H9 (cell line): ENCODE measurements at regions not wholly inside any gene's neighbourhood (a gene's known extent, or its start where the extent isn't known, plus 50 kb on each side); places are given as distances from the start of the nearest gene placed in this dataset.

Experiments
- DNase-seq: peaks from one replicate; pipeline ENCODE4 v3.0.0-alpha.2; 2017
- H2AFZ ChIP-seq: one replicate; pipeline ENCODE4 v1.6.1; 2013; ENCODE audit warnings: mild to moderate bottlenecking, low read length, control low read depth, moderate library complexity
- H2AK5ac ChIP-seq: 2 replicates; pipeline ENCODE4 v1.6.1; 2013; ENCODE audit warnings: low read length, control low read depth, mixed read lengths; ENCODE audit not compliant: insufficient read length
- H2BK120ac ChIP-seq: one replicate; pipeline ENCODE4 v1.6.1; 2013; ENCODE audit warnings: low read depth, mild to moderate bottlenecking, low read length, control low read depth, inconsistent platforms; ENCODE audit not compliant: poor library complexity, severe bottlenecking
- H2BK12ac ChIP-seq: 2 replicates; pipeline ENCODE4 v1.6.1; 2013; ENCODE audit warnings: low read length, control low read depth, mixed read lengths, low read depth; ENCODE audit not compliant: insufficient read length
- H2BK15ac ChIP-seq: 2 replicates; pipeline ENCODE4 v1.6.1; 2013; ENCODE audit warnings: low read depth, low read length, control low read depth
- H2BK20ac ChIP-seq: one replicate; pipeline ENCODE4 v1.6.1; 2013; ENCODE audit warnings: low read depth, mild to moderate bottlenecking, low read length, control low read depth, inconsistent platforms; ENCODE audit not compliant: poor library complexity, severe bottlenecking
- H2BK5ac ChIP-seq: 2 replicates; pipeline ENCODE4 v1.6.1; 2013; ENCODE audit warnings: low read length, control low read depth, mixed read lengths; ENCODE audit not compliant: insufficient read length
- H3K14ac ChIP-seq: 2 replicates; pipeline ENCODE4 v1.6.1; 2013; ENCODE audit warnings: low read length, control low read depth; ENCODE audit not compliant: insufficient read depth
- H3K18ac ChIP-seq: 2 replicates; pipeline ENCODE4 v1.6.1; 2013; ENCODE audit warnings: low read depth, mild to moderate bottlenecking, mixed read lengths, low read length, control low read depth; ENCODE audit not compliant: insufficient read length
- H3K23ac ChIP-seq: 2 replicates; pipeline ENCODE4 v1.6.1; 2013; ENCODE audit warnings: low read length, control low read depth, mixed read lengths, low read depth; ENCODE audit not compliant: insufficient read length
- H3K23me2 ChIP-seq: 2 replicates; pipeline ENCODE4 v1.6.1; 2013; ENCODE audit warnings: low read depth, mild to moderate bottlenecking, mixed read lengths, low read length, control low read depth; ENCODE audit not compliant: insufficient read length, poor library complexity, severe bottlenecking
- H3K27ac ChIP-seq: 2 replicates; pipeline ENCODE4 v1.5.1; 2013; ENCODE audit warnings: low read length, control low read depth, mixed read lengths, low read depth; ENCODE audit not compliant: insufficient read length
- H3K27me3 ChIP-seq: 2 replicates; pipeline ENCODE4 v1.6.1; 2013; ENCODE audit warnings: low read length, control low read depth, inconsistent platforms; ENCODE audit not compliant: insufficient read depth
- H3K4ac ChIP-seq: 2 replicates; pipeline ENCODE4 v1.6.1; 2013; ENCODE audit warnings: low read depth, mild to moderate bottlenecking, control low read depth, inconsistent platforms, low read length, moderate library complexity
- H3K4me1 ChIP-seq: 2 replicates; pipeline ENCODE4 v1.6.1; 2013; ENCODE audit warnings: low read length, control low read depth, inconsistent platforms; ENCODE audit not compliant: insufficient read depth
- H3K4me2 ChIP-seq: 2 replicates; pipeline ENCODE4 v1.6.1; 2013; ENCODE audit warnings: low read length, control low read depth, mixed read lengths; ENCODE audit not compliant: insufficient read length, insufficient read depth
- H3K56ac ChIP-seq: 2 replicates; pipeline ENCODE4 v1.6.1; 2013; ENCODE audit warnings: low read depth, mild to moderate bottlenecking, mixed read lengths, low read length, control low read depth; ENCODE audit not compliant: insufficient read length
- H3K79me1 ChIP-seq: 2 replicates; pipeline ENCODE4 v1.6.1; 2013; ENCODE audit warnings: low read depth, mild to moderate bottlenecking, moderate library complexity, low read length, control low read depth, inconsistent platforms; ENCODE audit not compliant: insufficient read depth, poor library complexity, severe bottlenecking
- H3K79me2 ChIP-seq: 2 replicates; pipeline ENCODE4 v1.6.1; 2013; ENCODE audit warnings: low read length, control low read depth, inconsistent platforms; ENCODE audit not compliant: insufficient read depth
- H3K9ac ChIP-seq: 2 replicates; pipeline ENCODE4 v1.6.1; 2013; ENCODE audit warnings: low read length, control low read depth, mixed read lengths; ENCODE audit not compliant: insufficient read length; ENCODE audit errors: extremely low read depth
- H3K9me3 ChIP-seq: one replicate; pipeline ENCODE4 v1.6.1; 2013; ENCODE audit warnings: low read depth, low read length, inconsistent platforms; ENCODE audit not compliant: control insufficient read depth
- H3T11ph ChIP-seq: one replicate; pipeline ENCODE4 v1.6.1; 2013; ENCODE audit warnings: mild to moderate bottlenecking, low read length, control low read depth, inconsistent platforms
- H4K20me1 ChIP-seq: one replicate; pipeline ENCODE4 v1.6.1; 2013; ENCODE audit not compliant: control insufficient read depth, insufficient read length, insufficient read depth
- H4K5ac ChIP-seq: 2 replicates; pipeline ENCODE4 v1.6.1; 2013; ENCODE audit warnings: low read depth, mild to moderate bottlenecking, mixed read lengths, low read length, control low read depth; ENCODE audit not compliant: insufficient read length
- H4K8ac ChIP-seq: replicated peaks from 2 replicates; pipeline ENCODE4 v1.6.1; 2013; ENCODE audit warnings: low read length, control low read depth, mixed read lengths, low read depth; ENCODE audit not compliant: insufficient read length
- H4K91ac ChIP-seq: 2 replicates; pipeline ENCODE4 v1.6.1; 2013; ENCODE audit warnings: low read depth, mild to moderate bottlenecking, moderate library complexity, mixed read lengths, low read length, control low read depth; ENCODE audit not compliant: insufficient read length
- H3K27ac Mint-ChIP-seq, 3 experiments: 2 replicates in 2 of 3; 3 replicates in 1 of 3; pipeline ENCODE4 v1.8.0; 2020 to 2021; ENCODE audit warnings: mixed read lengths in 3 of 3, mild to moderate bottlenecking in 1 of 3, moderate library complexity in 1 of 3
- H3K27me3 Mint-ChIP-seq: 2 replicates; pipeline ENCODE4 v1.8.0; 2021; ENCODE audit warnings: low read depth, mild to moderate bottlenecking, moderate library complexity, mixed read lengths
- H3K36me3 Mint-ChIP-seq, 3 experiments: 2 replicates in 2 of 3; 3 replicates in 1 of 3; pipeline ENCODE4 v1.8.0; 2020 to 2021; ENCODE audit warnings: low read depth in 3 of 3, mixed read lengths in 3 of 3; ENCODE audit not compliant: insufficient read depth in 1 of 3
- H3K4me1 Mint-ChIP-seq, 2 experiments: 2 replicates each; pipeline ENCODE4 v1.8.0; 2020; ENCODE audit warnings: mixed read lengths in 2 of 2
- H3K4me3 Mint-ChIP-seq, 2 experiments: 2 replicates in 1 of 2; 3 replicates in 1 of 2; pipeline ENCODE4 v1.8.0; 2020 to 2021; ENCODE audit warnings: mild to moderate bottlenecking in 2 of 2, mixed read lengths in 2 of 2, moderate library complexity in 1 of 2
- H3K9me3 Mint-ChIP-seq, 2 experiments: 2 replicates in 1 of 2; 3 replicates in 1 of 2; pipeline ENCODE4 v1.8.0; 2020; ENCODE audit warnings: mild to moderate bottlenecking in 2 of 2, mixed read lengths in 2 of 2, moderate library complexity in 1 of 2
- CTCF ChIP-seq: fragments of 200-600 bp; sonication (generic); conservative IDR thresholded peaks from 3 replicates; pipeline ENCODE4 v1.8.0; 2021; ENCODE audit warnings: antibody characterized with exemption, mild to moderate bottlenecking
- WGBS: extraction: QIAGEN DNeasy Blood & Tissue Kit; methylation state at CpG from one replicate; pipeline ENCODE4 v1.1.7; 2013; ENCODE audit warnings: missing lambda C conversion rate, low lambda C conversion rate, mixed read lengths; ENCODE audit not compliant: insufficient read length; ENCODE audit errors: extremely low coverage; 5-methylcytosine and 5-hydroxymethylcytosine counted together

- WGBS = no CpG with 5 or more reads among the region's 10 CpGs
- Histone ChIP-seq H2BK120ac (no peak overlapping the region), H3K79me2 (no peaks in the 10 kb centered on the region), H3K9ac (no peak overlapping the region), H2BK15ac (no peak overlapping the region), H3K56ac (no peak overlapping the region), H4K91ac (no peak overlapping the region), H2AK5ac (no peak overlapping the region), H2BK20ac (no peak overlapping the region), H2BK12ac (no peak overlapping the region), H3K18ac (no peak overlapping the region), H3K9me3 (no peaks in the 10 kb centered on the region), H3K27ac (no peak overlapping the region), H2AFZ (no peak overlapping the region), H4K20me1 (no peaks in the 10 kb centered on the region), H4K8ac (no peak overlapping the region), H3K14ac (no peak overlapping the region), H3K4me2 (no peak overlapping the region), H2BK5ac (no peak overlapping the region), H3T11ph (no peak overlapping the region), H3K27me3 (no peaks in the 10 kb centered on the region), H3K79me1 (no peaks in the 10 kb centered on the region), H3K4me1 (no peaks in the 10 kb centered on the region), H3K23ac (no peak overlapping the region), H3K23me2 (no peaks in the 10 kb centered on the region), H4K5ac (no peak overlapping the region), H3K4ac (no peak overlapping the region)
- Mint-ChIP-seq H3K9me3 (no peaks in the 10 kb centered on the region), H3K27ac (no peak overlapping the region), H3K36me3 (no peaks in the 10 kb centered on the region), H3K4me1 (peaks cover 1 to 5% of the 10 kb centered on the region in 2 experiments), H3K4me3 (no peak overlapping the region), H3K27me3 (no peaks in the 10 kb centered on the region)
- DNase-seq = peak; percentile 5
- no peak for TF ChIP-seq CTCF
Observed at GRCh38 chr3:11930084-11930483, 74.1 kb upstream of the SYN2 start.
